Neuronal stem cell (in vitro differentiated cells): ENCODE measurements at regions not wholly inside any gene's neighbourhood (a gene's known extent, or its start where the extent isn't known, plus 50 kb on each side); places are given as distances from the start of the nearest gene placed in this dataset.

ENCODE experiments used
- DNase-seq: peaks from one replicate; pipeline ENCODE4 v3.0.0-alpha.2; 2013; ENCODE audit warnings: low spot score
- H2AFZ ChIP-seq: one replicate; pipeline ENCODE4 v1.6.1; 2013; ENCODE audit warnings: mild to moderate bottlenecking, low read length, inconsistent platforms
- H2AK5ac ChIP-seq: 2 replicates; pipeline ENCODE4 v1.6.1; 2013; ENCODE audit warnings: low read depth, mild to moderate bottlenecking, inconsistent platforms, low read length, moderate library complexity, mixed read lengths
- H2BK120ac ChIP-seq: 2 replicates; pipeline ENCODE4 v1.6.1; 2013; ENCODE audit warnings: low read depth, mild to moderate bottlenecking, inconsistent platforms, low read length, moderate library complexity, mixed read lengths
- H2BK12ac ChIP-seq: one replicate; pipeline ENCODE4 v1.6.1; 2013; ENCODE audit warnings: low read length, inconsistent platforms
- H2BK15ac ChIP-seq: 2 replicates; pipeline ENCODE4 v1.6.1; 2013; ENCODE audit warnings: mild to moderate bottlenecking, low read length, inconsistent platforms, mixed read lengths
- H2BK5ac ChIP-seq: one replicate; pipeline ENCODE4 v1.6.1; 2013; ENCODE audit warnings: inconsistent platforms, mild to moderate bottlenecking, low read length, moderate library complexity
- H3K14ac ChIP-seq: one replicate; pipeline ENCODE4 v1.6.1; 2013; ENCODE audit warnings: low read length, inconsistent platforms
- H3K18ac ChIP-seq: 2 replicates; pipeline ENCODE4 v1.6.1; 2013; ENCODE audit warnings: low read length, inconsistent platforms
- H3K23ac ChIP-seq: 2 replicates; pipeline ENCODE4 v1.6.1; 2013; ENCODE audit warnings: low read depth, mild to moderate bottlenecking, mixed read lengths, low read length, inconsistent platforms; ENCODE audit not compliant: poor library complexity
- H3K27ac ChIP-seq: replicated peaks from 3 replicates; pipeline ENCODE4 v1.5.1; 2013; ENCODE audit warnings: low read length, inconsistent platforms
- H3K27me3 ChIP-seq, 3 experiments: 2 replicates each; pipeline ENCODE4 v1.6.1; 2013; ENCODE audit warnings: low read length in 3 of 3, mild to moderate bottlenecking in 2 of 3, inconsistent platforms in 1 of 3, low read depth in 1 of 3, mixed read lengths in 1 of 3, moderate library complexity in 1 of 3; ENCODE audit not compliant: control insufficient read depth in 3 of 3, insufficient read depth in 3 of 3
- H3K36me3 ChIP-seq, 2 donors: replicated peaks in 1 of 2; 2 replicates each; pipeline ENCODE4 v1.6.1; 2013; ENCODE audit warnings: low read length in 2 of 2; ENCODE audit not compliant: control insufficient read depth in 2 of 2, insufficient read depth in 2 of 2
- H3K4ac ChIP-seq: 2 replicates; pipeline ENCODE4 v1.6.1; 2013; ENCODE audit warnings: inconsistent platforms, mild to moderate bottlenecking, low read length, moderate library complexity
- H3K4me1 ChIP-seq, 2 donors: 1 replicate in 1 of 2; 2 replicates in 1 of 2; pipeline ENCODE4 v1.6.1; 2013; ENCODE audit warnings: low read length in 2 of 2, low read depth in 1 of 2; ENCODE audit not compliant: control insufficient read depth in 2 of 2, insufficient read depth in 1 of 2
- H3K4me2 ChIP-seq: one replicate; pipeline ENCODE4 v1.6.1; 2013; ENCODE audit warnings: mild to moderate bottlenecking, low read length, inconsistent platforms; ENCODE audit not compliant: insufficient read depth, poor library complexity, severe bottlenecking
- H3K4me3 ChIP-seq, 2 donors: 2 replicates each; pipeline ENCODE4 v1.5.1; 2013; ENCODE audit warnings: low read length in 2 of 2, mild to moderate bottlenecking in 2 of 2, inconsistent platforms in 1 of 2, moderate library complexity in 1 of 2
- H3K79me1 ChIP-seq: one replicate; pipeline ENCODE4 v1.6.1; 2013; ENCODE audit warnings: low read depth, mild to moderate bottlenecking, inconsistent platforms, low read length, moderate library complexity
- H3K9ac ChIP-seq: one replicate; pipeline ENCODE4 v1.6.1; 2013; ENCODE audit warnings: mild to moderate bottlenecking, low read depth, low read length, inconsistent platforms; ENCODE audit not compliant: poor library complexity
- H3K9me3 ChIP-seq, 2 donors: replicated peaks in 1 of 2; 2 replicates each; pipeline versions ENCODE3 to v1.6.1; 2013; ENCODE audit warnings: low read length in 2 of 2, mild to moderate bottlenecking in 2 of 2, inconsistent platforms in 1 of 2, low read depth in 1 of 2, mixed read lengths in 1 of 2, moderate library complexity in 1 of 2; ENCODE audit not compliant: control insufficient read depth in 2 of 2, insufficient read depth in 1 of 2
- H4K8ac ChIP-seq: one replicate; pipeline ENCODE4 v1.6.1; 2013; ENCODE audit warnings: low read depth, mild to moderate bottlenecking, inconsistent platforms, low read length, moderate library complexity
- H4K91ac ChIP-seq: one replicate; pipeline ENCODE4 v1.6.1; 2013; ENCODE audit warnings: low read length, low read depth, mild to moderate bottlenecking, inconsistent platforms; ENCODE audit not compliant: poor library complexity
- WGBS, 2 donors: extraction: QIAGEN DNeasy Blood & Tissue Kit; methylation state at CpG; one replicate each; pipeline ENCODE4 v1.1.7; 2013; ENCODE audit warnings: missing lambda C conversion rate in 2 of 2, mixed read lengths in 1 of 2; ENCODE audit not compliant: insufficient read length in 2 of 2, insufficient replicate concordance in 1 of 2; ENCODE audit errors: extremely low coverage in 2 of 2; 5-methylcytosine and 5-hydroxymethylcytosine counted together

DNA sequence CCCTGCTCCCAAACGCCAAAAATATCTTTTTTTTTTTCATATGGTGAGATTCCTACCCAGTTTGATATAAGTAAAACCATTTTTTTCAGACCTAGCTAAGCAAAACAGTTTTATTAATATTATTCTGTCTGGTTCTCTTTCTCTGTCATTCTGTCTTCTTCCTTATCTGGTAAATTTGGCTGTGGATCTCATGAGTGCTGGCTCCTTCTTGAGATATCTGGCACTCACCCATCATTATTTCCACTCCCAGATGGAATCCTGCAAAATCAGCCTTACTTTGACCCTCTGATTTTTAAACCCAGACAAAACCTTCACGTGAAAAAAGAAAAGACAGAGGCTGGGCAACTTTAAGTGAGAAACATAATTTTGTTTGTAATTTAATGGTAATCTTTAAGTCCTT lies 373.6 kb downstream of the NYAP2 start:
- H3K27ac ChIP-seq, result no peak overlapping the region
- no peak overlapping the region for H2BK120ac ChIP-seq
- H2AK5ac ChIP-seq, result no peak overlapping the region
- H3K79me1 ChIP-seq, result no peaks in the 10 kb centered on the region
- H3K4me3 ChIP-seq, result no peak overlapping the region
- no peak overlapping the region for H2BK12ac ChIP-seq
- no CpG with 5 or more reads among the region's 2 CpGs for WGBS, 2 donors
- H3K18ac ChIP-seq, result no peak overlapping the region
- no peak overlapping the region for H2BK15ac ChIP-seq
- H3K27me3 ChIP-seq, result no peaks in the 10 kb centered on the region
- DNase-seq, result no peak
- H4K8ac ChIP-seq, result no peak overlapping the region
- H3K23ac ChIP-seq, result no peak overlapping the region
- peaks cover 0 to 2% of the 10 kb centered on the region in 2 donors for H3K4me1 ChIP-seq
- no peak overlapping the region for H3K9ac ChIP-seq
- no peak overlapping the region for H4K91ac ChIP-seq
- H2AFZ ChIP-seq, result no peak overlapping the region
- H3K14ac ChIP-seq, result no peak overlapping the region
- H3K36me3 ChIP-seq, result no peaks in the 10 kb centered on the region
- no peak overlapping the region for H3K4me2 ChIP-seq
- H3K9me3 ChIP-seq, result no peaks in the 10 kb centered on the region
- H3K4ac ChIP-seq, result no peak overlapping the region
- H2BK5ac ChIP-seq, result no peak overlapping the region

DNA sequence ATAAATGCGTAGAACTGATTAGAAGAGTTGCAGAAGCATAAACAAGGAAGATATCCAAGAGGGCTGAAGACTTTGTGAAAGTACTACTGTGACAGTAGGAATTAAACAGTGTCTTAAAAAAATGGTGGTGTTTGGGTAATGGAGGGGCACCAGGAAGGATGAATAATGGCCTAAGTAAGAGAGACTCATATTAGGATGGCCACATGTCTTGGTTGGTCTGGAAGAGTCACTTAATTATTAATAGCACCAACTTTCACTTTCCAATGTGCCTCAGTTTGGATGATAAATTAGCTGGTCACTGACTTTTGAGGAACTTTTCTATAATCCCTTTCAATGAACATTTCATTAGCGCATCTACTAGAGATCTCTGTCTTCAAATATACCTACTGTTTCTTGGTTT lies 372.2 kb downstream of the NYAP2 start:
- H3K36me3 ChIP-seq, result no peaks in the 10 kb centered on the region
- H3K9ac ChIP-seq, result no peak overlapping the region
- H3K4me2 ChIP-seq, result no peak overlapping the region
- H3K18ac ChIP-seq, result no peak overlapping the region
- no peaks in the 10 kb centered on the region for H3K9me3 ChIP-seq
- H3K79me1 ChIP-seq, result no peaks in the 10 kb centered on the region
- H2BK15ac ChIP-seq, result no peak overlapping the region
- H2BK5ac ChIP-seq, result no peak overlapping the region
- H3K4me1 ChIP-seq, result peaks cover 0 to 2% of the 10 kb centered on the region in 2 donors
- H3K14ac ChIP-seq, result no peak overlapping the region
- no peak overlapping the region for H3K27ac ChIP-seq
- H2AK5ac ChIP-seq, result no peak overlapping the region
- no peak overlapping the region for H2BK12ac ChIP-seq
- no peak overlapping the region for H4K91ac ChIP-seq
- no peak for DNase-seq
- no peak overlapping the region for H4K8ac ChIP-seq
- no peak overlapping the region for H3K23ac ChIP-seq
- no CpG with 5 or more reads among the region's 2 CpGs for WGBS, 2 donors
- H2BK120ac ChIP-seq, result no peak overlapping the region
- H3K4me3 ChIP-seq, result no peak overlapping the region
- H3K27me3 ChIP-seq, result no peaks in the 10 kb centered on the region
- H3K4ac ChIP-seq, result no peak overlapping the region
- no peak overlapping the region for H2AFZ ChIP-seq

GRCh38 chr2:225768741-225769140 lies 369.2 kb downstream of the NYAP2 start:
- no peak for DNase-seq
- no CpG with 5 or more reads among the region's 3 CpGs for whole genome bisulfite sequencing, 2 donors
- no peaks in the 10 kb centered on the region for H3K27me3 ChIP-seq

GRCh38 chr2:225766431-225766830 lies 366.9 kb downstream of the NYAP2 start:
- Histone ChIP-seq H4K91ac (no peak overlapping the region), H3K23ac (no peak overlapping the region), H2BK120ac (no peak overlapping the region), H3K18ac (no peak overlapping the region), H3K4me2 (no peak overlapping the region), H3K79me1 (no peaks in the 10 kb centered on the region), H2BK15ac (no peak overlapping the region), H3K27me3 (no peaks in the 10 kb centered on the region), H3K14ac (no peak overlapping the region), H3K9ac (no peak overlapping the region), H2AK5ac (no peak overlapping the region), H3K27ac (no peak overlapping the region), H3K9me3 (no peaks in the 10 kb centered on the region), H2AFZ (peak overlapping the region; percentile 14), H3K4me3 (no peak overlapping the region), H4K8ac (no peak overlapping the region), H2BK5ac (no peak overlapping the region), H3K36me3 (no peaks in the 10 kb centered on the region), H3K4me1 (peaks cover 0 to 2% of the 10 kb centered on the region in 2 donors), H2BK12ac (no peak overlapping the region), H3K4ac (no peak overlapping the region)
- WGBS, 2 donors, result no CpG with 5 or more reads among the region's 5 CpGs
- DNase-seq, result no peak

More at GRCh38 chr2:225768741-225769140, 369.2 kb downstream of the NYAP2 start:
- Histone ChIP-seq H2AFZ (no peak overlapping the region), H3K36me3 (no peaks in the 10 kb centered on the region), H3K4me1 (peaks cover 0 to 2% of the 10 kb centered on the region in 2 donors), H3K18ac (no peak overlapping the region), H2BK15ac (no peak overlapping the region), H4K91ac (no peak overlapping the region), H2AK5ac (no peak overlapping the region), H2BK120ac (no peak overlapping the region), H3K4ac (no peak overlapping the region), H2BK12ac (no peak overlapping the region), H3K23ac (no peak overlapping the region), H4K8ac (no peak overlapping the region), H3K27ac (no peak overlapping the region), H3K9me3 (no peaks in the 10 kb centered on the region), H3K79me1 (no peaks in the 10 kb centered on the region), H3K4me3 (no peak overlapping the region), H3K4me2 (no peak overlapping the region), H3K14ac (no peak overlapping the region), H3K9ac (no peak overlapping the region), H2BK5ac (no peak overlapping the region)
